ENCODE measurements at regions not wholly inside any gene's neighbourhood (a gene's known extent, or its start where the extent isn't known, plus 50 kb on each side); places are given as distances from the start of the nearest gene placed in this dataset.
A peak's percentile ranks its signal among the peaks of the same experiment; 100 is the strongest.

GRCh38 chr2:139018252-139018651, 238.1 kb upstream of the NXPH2 start:
- DNase-seq (ENCODE audit: low spot score): no peak

GRCh38 chr2:139007130-139007529, 226.9 kb upstream of the NXPH2 start:
- DNase-seq (ENCODE audit: low spot score): no peak

GRCh38 chr2:139000131-139000785, 220.1 kb upstream of the NXPH2 start:
- DNase-seq (ENCODE audit: low spot score): no peak

GRCh38 chr2:138997856-138998517, 217.8 kb upstream of the NXPH2 start:
- no peak for DNase-seq (ENCODE audit: low spot score)

- DNase-seq (ENCODE audit: low spot score): no peak
These were observed 217.2 kb upstream of the NXPH2 start for GRCh38 chr2:138997346-138997745.

- DNase-seq (ENCODE audit: low spot score): no peak
These were observed 214.3 kb upstream of the NXPH2 start for GRCh38 chr2:138994502-138994901.

GRCh38 chr2:138985881-138986280, 205.7 kb upstream of the NXPH2 start:
- DNase-seq (ENCODE audit: low spot score): no peak

- DNase-seq (ENCODE audit: low spot score): no peak
These were observed 199.1 kb upstream of the NXPH2 start for GRCh38 chr2:138979131-138979785.

GRCh38 chr2:138974651-138975050, 194.5 kb upstream of the NXPH2 start:
- no peak for DNase-seq (ENCODE audit: low spot score)

- no peak for DNase-seq (ENCODE audit: low spot score)
These were observed 184.2 kb upstream of the NXPH2 start for GRCh38 chr2:138964418-138964817.

GRCh38 chr2:138962686-138963085, 182.5 kb upstream of the NXPH2 start:
- no peak for DNase-seq (ENCODE audit: low spot score)

- DNase-seq (ENCODE audit: low spot score): no peak
These were observed 180.0 kb upstream of the NXPH2 start for GRCh38 chr2:138960191-138960590.

GRCh38 chr2:138959031-138959430, 178.8 kb upstream of the NXPH2 start:
- no peak for DNase-seq (ENCODE audit: low spot score)

GRCh38 chr2:138956116-138956515, 175.9 kb upstream of the NXPH2 start:
- DNase-seq (ENCODE audit: low spot score): no peak

- no peak for DNase-seq (ENCODE audit: low spot score)
These were observed 170.3 kb upstream of the NXPH2 start for GRCh38 chr2:138950486-138950885.

- DNase-seq (ENCODE audit: low spot score): no peak
These were observed 169.3 kb upstream of the NXPH2 start for GRCh38 chr2:138949517-138949916.

GRCh38 chr2:138948070-138948539, 167.9 kb upstream of the NXPH2 start:
- DNase-seq (ENCODE audit: low spot score): peak; percentile 48

- DNase-seq (ENCODE audit: low spot score): no peak
These were observed 163.3 kb upstream of the NXPH2 start for GRCh38 chr2:138943470-138943869.

- DNase-seq (ENCODE audit: low spot score): no peak
These were observed 162.3 kb upstream of the NXPH2 start for GRCh38 chr2:138942466-138942865.

- DNase-seq (ENCODE audit: low spot score): no peak
These were observed 151.4 kb upstream of the NXPH2 start for GRCh38 chr2:138931284-138932256.

- no peak for DNase-seq (ENCODE audit: low spot score)
These were observed 150.4 kb upstream of the NXPH2 start for GRCh38 chr2:138930571-138930970.

GRCh38 chr2:138928374-138929021, 148.3 kb upstream of the NXPH2 start:
- DNase-seq (ENCODE audit: low spot score): no peak

All from COLO829 (cell line).